GM12892 (cell line): ENCODE measurements at regions not wholly inside any gene's neighbourhood (a gene's known extent, or its start where the extent isn't known, plus 50 kb on each side); places are given as distances from the start of the nearest gene placed in this dataset.

Experiments used
- POLR2A ChIP-seq: IDR thresholded peaks from 2 replicates; pipeline ENCODE4 v1.6.1; 2011; ENCODE audit warnings: low read depth, low read length, control low read depth
- POLR2AphosphoS5 ChIP-seq: IDR thresholded peaks from 2 replicates; pipeline ENCODE4 v1.6.1; 2011; ENCODE audit warnings: low read depth, low read length, control low read depth

GRCh38 chr3:105030211-105030610, 336.5 kb upstream of the ALCAM start:
- TF ChIP-seq POLR2AphosphoS5 (no peak), POLR2A (no peak)
